Fibroblast of villous mesenchyme (primary cell): ENCODE measurements at regions not wholly inside any gene's neighbourhood (a gene's known extent, or its start where the extent isn't known, plus 50 kb on each side); places are given as distances from the start of the nearest gene placed in this dataset.

ENCODE experiments used
- DNase-seq: peaks from one replicate; pipeline ENCODE4 v3.0.0-alpha.2; 2010; ENCODE audit warnings: low read depth
- H3K4me3 ChIP-seq: 2 replicates; pipeline ENCODE4 v1.5.1; 2011; ENCODE audit warnings: low read depth, mild to moderate bottlenecking, low read length
- TF ChIP-seq, protein P1 (sequence below): IDR thresholded peaks from 2 replicates; pipeline ENCODE4 v1.5.1; 2012; ENCODE audit warnings: low read depth, mild to moderate bottlenecking, low read length; ENCODE audit not compliant: insufficient read depth

GRCh38 chr4:108432418-108432817, 188.0 kb upstream of the RPL34 start:
- TF ChIP-seq, protein P1, sequence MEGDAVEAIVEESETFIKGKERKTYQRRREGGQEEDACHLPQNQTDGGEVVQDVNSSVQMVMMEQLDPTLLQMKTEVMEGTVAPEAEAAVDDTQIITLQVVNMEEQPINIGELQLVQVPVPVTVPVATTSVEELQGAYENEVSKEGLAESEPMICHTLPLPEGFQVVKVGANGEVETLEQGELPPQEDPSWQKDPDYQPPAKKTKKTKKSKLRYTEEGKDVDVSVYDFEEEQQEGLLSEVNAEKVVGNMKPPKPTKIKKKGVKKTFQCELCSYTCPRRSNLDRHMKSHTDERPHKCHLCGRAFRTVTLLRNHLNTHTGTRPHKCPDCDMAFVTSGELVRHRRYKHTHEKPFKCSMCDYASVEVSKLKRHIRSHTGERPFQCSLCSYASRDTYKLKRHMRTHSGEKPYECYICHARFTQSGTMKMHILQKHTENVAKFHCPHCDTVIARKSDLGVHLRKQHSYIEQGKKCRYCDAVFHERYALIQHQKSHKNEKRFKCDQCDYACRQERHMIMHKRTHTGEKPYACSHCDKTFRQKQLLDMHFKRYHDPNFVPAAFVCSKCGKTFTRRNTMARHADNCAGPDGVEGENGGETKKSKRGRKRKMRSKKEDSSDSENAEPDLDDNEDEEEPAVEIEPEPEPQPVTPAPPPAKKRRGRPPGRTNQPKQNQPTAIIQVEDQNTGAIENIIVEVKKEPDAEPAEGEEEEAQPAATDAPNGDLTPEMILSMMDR = no peak
- DNase-seq = no peak
- no peak overlapping the region for H3K4me3 ChIP-seq

DNA sequence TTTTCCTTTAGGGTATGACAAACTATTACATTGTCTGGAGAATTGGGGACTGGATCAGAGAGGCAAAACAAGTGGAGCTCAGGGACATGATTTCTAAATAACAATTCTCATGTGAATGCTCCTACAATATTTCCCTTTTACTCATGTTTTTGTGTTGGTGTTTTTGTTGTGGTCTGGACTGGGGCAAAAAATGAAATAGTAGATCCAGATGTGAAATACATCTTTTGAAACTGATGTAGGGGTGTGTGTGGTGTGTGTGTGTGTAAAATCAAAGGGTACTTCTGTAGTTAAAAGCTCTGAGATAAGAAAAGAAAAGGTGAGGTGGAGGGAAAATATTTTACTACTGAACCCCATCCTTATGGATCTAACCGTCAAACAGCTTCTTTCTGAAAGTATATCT, 188.4 kb upstream of the RPL34 start:
- no peak overlapping the region for H3K4me3 ChIP-seq
- DNase-seq = no peak
- TF ChIP-seq, protein P1 = no peak

- H3K4me3 ChIP-seq = no peak overlapping the region
- TF ChIP-seq, protein P1 = no peak
- DNase-seq = no peak
Measured at GRCh38 chr4:108430921-108431320, 189.5 kb upstream of the RPL34 start.

DNA sequence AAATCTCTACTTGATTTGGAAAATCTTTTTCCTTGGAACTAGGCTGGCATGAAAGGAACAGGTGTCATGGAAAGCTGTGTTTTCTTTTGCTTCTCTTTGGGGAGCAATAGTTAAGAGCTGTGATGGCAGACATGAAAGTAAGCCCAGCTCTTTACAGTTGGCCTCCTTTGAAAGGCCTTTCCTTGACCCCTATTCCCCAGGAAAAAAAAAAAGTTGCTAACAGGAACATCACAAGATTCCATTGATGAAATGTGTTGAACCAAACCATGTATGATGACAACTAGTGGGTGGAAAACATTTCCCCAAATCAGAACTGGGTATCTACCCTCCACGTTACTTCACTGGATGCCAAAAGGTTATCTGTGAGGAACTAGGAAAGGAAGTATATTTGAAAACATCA, 190.7 kb upstream of the RPL34 start:
- H3K4me3 ChIP-seq = no peak overlapping the region
- no peak for DNase-seq
- TF ChIP-seq, protein P1 = no peak

- no peak overlapping the region for H3K4me3 ChIP-seq
- DNase-seq = no peak
- TF ChIP-seq, protein P1 = no peak
Measured at GRCh38 chr4:108428923-108429322, 191.5 kb upstream of the RPL34 start.

DNA sequence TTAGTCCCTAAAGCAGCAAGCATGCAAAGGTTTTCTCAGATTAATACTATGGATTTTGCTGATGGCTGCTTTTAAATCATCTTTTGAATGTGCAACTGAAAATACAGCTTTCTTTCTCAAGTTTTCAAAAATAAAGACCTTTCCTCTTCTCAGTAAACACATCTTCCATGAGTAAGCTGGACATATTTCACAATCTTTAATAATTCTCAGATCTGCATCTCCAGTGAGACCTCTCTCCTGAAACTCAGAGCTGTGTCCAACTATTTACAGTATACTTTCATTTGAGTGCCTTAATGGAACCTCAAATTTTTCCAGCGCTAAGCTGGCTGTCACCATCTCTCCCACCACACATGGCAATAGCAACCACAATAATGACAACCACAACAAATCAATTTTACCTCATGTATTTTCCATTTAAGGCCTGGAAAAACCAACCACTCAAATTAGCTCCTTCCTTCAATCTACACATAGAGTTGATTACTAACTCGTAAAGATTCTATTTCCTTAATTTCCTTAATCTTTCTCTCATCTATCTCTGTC, 192.4 kb upstream of the RPL34 start:
- no peak overlapping the region for H3K4me3 ChIP-seq
- TF ChIP-seq, protein P1 = no peak
- DNase-seq = peak; percentile 11

DNA sequence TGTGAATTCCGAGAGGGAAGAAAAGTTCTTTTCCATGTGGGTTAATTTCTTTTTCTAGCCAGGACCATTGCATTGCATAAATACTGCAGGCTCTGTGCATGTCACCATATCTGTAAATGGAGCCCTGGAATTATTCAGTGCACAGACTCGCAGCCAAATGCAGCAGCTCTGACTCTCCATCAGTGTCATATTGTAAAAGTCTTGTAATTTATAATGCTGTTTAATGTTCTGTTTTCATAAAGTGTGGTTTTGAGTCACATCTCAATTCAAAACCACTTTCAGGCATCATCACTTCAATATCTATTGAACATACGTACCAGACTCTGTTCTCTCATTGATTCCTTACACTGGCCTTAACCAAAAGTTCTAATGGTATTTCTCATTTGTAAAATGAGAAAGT, 193.9 kb upstream of the RPL34 start:
- DNase-seq = no peak
- no peak overlapping the region for H3K4me3 ChIP-seq
- TF ChIP-seq, protein P1 = no peak
